ENCODE measurements at regions not wholly inside any gene's neighbourhood (a gene's known extent, or its start where the extent isn't known, plus 50 kb on each side); places are given as distances from the start of the nearest gene placed in this dataset.

DNA sequence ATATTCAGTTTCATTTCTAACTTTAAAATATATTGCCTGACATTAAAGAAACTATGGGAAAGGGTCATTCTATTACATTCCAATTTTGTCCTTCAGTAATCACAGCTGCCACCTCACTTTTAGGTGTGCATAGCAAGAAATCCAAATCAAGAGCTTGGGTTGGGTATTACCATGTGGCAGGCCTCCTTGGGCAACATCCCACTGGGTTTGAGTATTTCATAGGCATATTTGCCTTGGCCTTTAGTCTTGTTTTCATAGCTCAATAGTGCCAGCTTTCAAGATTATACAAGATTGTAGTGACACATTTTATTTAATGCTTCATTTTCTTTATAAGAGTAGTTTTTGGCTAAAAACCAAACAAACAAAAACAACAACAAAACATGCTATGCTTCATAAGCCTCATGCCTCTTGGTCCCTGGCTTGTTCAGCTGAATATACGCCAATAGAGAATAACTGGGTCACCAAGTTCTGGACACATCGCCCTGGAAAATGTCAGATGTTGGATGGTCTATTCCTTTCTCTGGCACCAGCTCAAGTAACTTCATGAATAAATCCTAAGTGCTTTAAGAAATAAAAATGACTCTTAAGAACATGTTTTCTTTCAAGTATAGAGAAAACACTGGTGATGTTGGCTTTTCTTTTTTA lies 167.4 kb upstream of the STARD13 start:
- H3K4me3 ChIP-seq = no peak overlapping the region
- no peak overlapping the region for H3K27ac ChIP-seq (ENCODE audit: low read depth in 1 of 2, low read length in 1 of 2)
- 62 to 80% methylated on average over 2 of the region's 2 CpGs for WGBS, 2 donors
- H3K4me1 ChIP-seq (ENCODE audit: control insufficient read depth in 5 of 5, insufficient read depth in 5 of 5, low read length in 5 of 5) = peaks cover 0 to 13% (median 5%) of the 10 kb centered on the region in 5 donors
- H3K36me3 ChIP-seq (ENCODE audit: control insufficient read depth in 4 of 4, insufficient read depth in 4 of 4, low read length in 4 of 4) = no peaks in the 10 kb centered on the region
- no peak overlapping the region for H3K9ac ChIP-seq (ENCODE audit: insufficient read depth in 1 of 2, low read length in 2 of 2)
- TF ChIP-seq, protein P1, sequence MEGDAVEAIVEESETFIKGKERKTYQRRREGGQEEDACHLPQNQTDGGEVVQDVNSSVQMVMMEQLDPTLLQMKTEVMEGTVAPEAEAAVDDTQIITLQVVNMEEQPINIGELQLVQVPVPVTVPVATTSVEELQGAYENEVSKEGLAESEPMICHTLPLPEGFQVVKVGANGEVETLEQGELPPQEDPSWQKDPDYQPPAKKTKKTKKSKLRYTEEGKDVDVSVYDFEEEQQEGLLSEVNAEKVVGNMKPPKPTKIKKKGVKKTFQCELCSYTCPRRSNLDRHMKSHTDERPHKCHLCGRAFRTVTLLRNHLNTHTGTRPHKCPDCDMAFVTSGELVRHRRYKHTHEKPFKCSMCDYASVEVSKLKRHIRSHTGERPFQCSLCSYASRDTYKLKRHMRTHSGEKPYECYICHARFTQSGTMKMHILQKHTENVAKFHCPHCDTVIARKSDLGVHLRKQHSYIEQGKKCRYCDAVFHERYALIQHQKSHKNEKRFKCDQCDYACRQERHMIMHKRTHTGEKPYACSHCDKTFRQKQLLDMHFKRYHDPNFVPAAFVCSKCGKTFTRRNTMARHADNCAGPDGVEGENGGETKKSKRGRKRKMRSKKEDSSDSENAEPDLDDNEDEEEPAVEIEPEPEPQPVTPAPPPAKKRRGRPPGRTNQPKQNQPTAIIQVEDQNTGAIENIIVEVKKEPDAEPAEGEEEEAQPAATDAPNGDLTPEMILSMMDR (IDR thresholded peaks at IDR 0.05; ENCODE audit: control extremely low read depth, extremely low read depth) = no peak
- ATAC-seq (ENCODE audit: insufficient read depth, low FRiP score) = no peak
- no peaks in the 10 kb centered on the region for H3K27me3 ChIP-seq (ENCODE audit: control insufficient read depth in 3 of 3, insufficient read depth in 3 of 3, low read length in 2 of 3)
- DNase-seq = peak in 2 of 3 donors; percentile 37 to 70
- H3K9me3 ChIP-seq (ENCODE audit: control insufficient read depth in 4 of 4, insufficient read depth in 3 of 4, low read length in 3 of 4) = peaks cover 0 to 3% (median 0%) of the 10 kb centered on the region in 4 donors

- H3K9ac ChIP-seq (ENCODE audit: insufficient read depth in 1 of 2, low read length in 2 of 2) = no peak overlapping the region
- H3K36me3 ChIP-seq (ENCODE audit: control insufficient read depth in 4 of 4, insufficient read depth in 4 of 4, low read length in 4 of 4) = no peaks in the 10 kb centered on the region
- 80 to 90% methylated on average over 2 of the region's 2 CpGs for WGBS, 2 donors
- no peaks in the 10 kb centered on the region for H3K27me3 ChIP-seq (ENCODE audit: control insufficient read depth in 3 of 3, insufficient read depth in 3 of 3, low read length in 2 of 3)
- no peak for DNase-seq
- TF ChIP-seq, protein P1 (IDR thresholded peaks at IDR 0.05; ENCODE audit: control extremely low read depth, extremely low read depth) = no peak
- H3K4me3 ChIP-seq = no peak overlapping the region
- peaks cover 0 to 13% (median 5%) of the 10 kb centered on the region in 5 donors for H3K4me1 ChIP-seq (ENCODE audit: control insufficient read depth in 5 of 5, insufficient read depth in 5 of 5, low read length in 5 of 5)
- H3K9me3 ChIP-seq (ENCODE audit: control insufficient read depth in 4 of 4, insufficient read depth in 3 of 4, low read length in 3 of 4) = no peaks in the 10 kb centered on the region
- ATAC-seq (ENCODE audit: insufficient read depth, low FRiP score) = no peak
- H3K27ac ChIP-seq (ENCODE audit: low read depth in 1 of 2, low read length in 1 of 2) = no peak overlapping the region
These were observed 168.4 kb upstream of the STARD13 start for GRCh38 chr13:33453936-33454335.

DNA sequence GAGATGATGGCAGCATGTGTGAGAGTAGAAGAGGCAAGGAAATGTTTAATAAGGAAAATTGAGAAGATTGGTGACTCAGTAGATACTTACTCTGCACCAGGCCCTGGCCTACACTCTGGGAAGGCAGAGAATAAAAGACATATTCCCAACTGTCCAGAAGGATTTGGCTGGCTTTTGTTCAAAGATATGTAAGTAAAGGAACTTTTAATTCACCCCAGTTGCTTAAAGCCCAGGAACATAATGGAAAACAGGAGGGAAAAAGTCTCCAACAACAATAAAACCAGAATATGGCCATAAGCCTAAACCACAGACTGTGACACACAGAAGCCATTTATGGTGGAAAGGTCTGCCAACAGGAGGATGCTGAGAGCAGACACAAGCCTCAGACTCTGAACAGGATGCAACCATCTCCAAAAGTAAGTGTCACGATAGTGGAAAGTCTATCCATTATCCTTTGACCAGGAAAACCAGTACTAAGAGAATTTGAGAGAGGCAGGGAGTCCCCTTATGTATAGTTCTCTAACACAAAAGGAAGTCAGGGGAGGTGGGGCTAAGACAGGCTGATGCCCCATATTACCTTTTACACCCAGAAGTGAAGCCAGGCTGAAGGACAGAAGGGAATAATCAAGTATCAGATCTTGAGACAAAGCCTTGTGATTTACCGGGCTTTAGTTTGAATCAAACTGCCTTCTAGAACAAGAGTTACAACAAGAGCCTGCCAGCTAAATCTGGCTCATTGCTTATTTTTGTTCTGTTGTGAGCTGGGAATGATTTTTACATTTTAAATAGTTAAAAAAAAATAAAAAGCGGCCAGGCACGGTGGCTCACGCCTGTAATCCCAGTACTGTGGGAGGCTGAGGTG lies 169.5 kb upstream of the STARD13 start:
- Histone ChIP-seq H3K27me3 (ENCODE audit: control insufficient read depth in 3 of 3, insufficient read depth in 3 of 3, low read length in 2 of 3) (no peaks in the 10 kb centered on the region), H3K27ac (ENCODE audit: low read depth in 1 of 2, low read length in 1 of 2) (no peak overlapping the region), H3K4me1 (ENCODE audit: control insufficient read depth in 5 of 5, insufficient read depth in 5 of 5, low read length in 5 of 5) (peaks cover 0 to 13% (median 5%) of the 10 kb centered on the region in 5 donors), H3K9ac (ENCODE audit: insufficient read depth in 1 of 2, low read length in 2 of 2) (no peak overlapping the region), H3K4me3 (no peak overlapping the region), H3K9me3 (ENCODE audit: control insufficient read depth in 4 of 4, insufficient read depth in 3 of 4, low read length in 3 of 4) (no peaks in the 10 kb centered on the region), H3K36me3 (ENCODE audit: control insufficient read depth in 4 of 4, insufficient read depth in 4 of 4, low read length in 4 of 4) (no peaks in the 10 kb centered on the region)
- 87 to 92% methylated on average over 5 of the region's 5 CpGs for WGBS, 2 donors
- TF ChIP-seq, protein P1 (IDR thresholded peaks at IDR 0.05; ENCODE audit: control extremely low read depth, extremely low read depth) = no peak
- peak in 1 of 3 donors; percentile 29 for DNase-seq
- no peak for ATAC-seq (ENCODE audit: insufficient read depth, low FRiP score)

Data from lung (tissue), 11 donors.